H9 (cell line): ENCODE measurements at regions not wholly inside any gene's neighbourhood (a gene's known extent, or its start where the extent isn't known, plus 50 kb on each side); places are given as distances from the start of the nearest gene placed in this dataset.

Experiments used
- DNase-seq: peaks from one replicate; pipeline ENCODE4 v3.0.0-alpha.2; 2017
- H2AFZ ChIP-seq: one replicate; pipeline ENCODE4 v1.6.1; 2013; ENCODE audit warnings: mild to moderate bottlenecking, low read length, control low read depth, moderate library complexity
- H2AK5ac ChIP-seq: 2 replicates; pipeline ENCODE4 v1.6.1; 2013; ENCODE audit warnings: low read length, control low read depth, mixed read lengths; ENCODE audit not compliant: insufficient read length
- H2BK120ac ChIP-seq: one replicate; pipeline ENCODE4 v1.6.1; 2013; ENCODE audit warnings: low read depth, mild to moderate bottlenecking, low read length, control low read depth, inconsistent platforms; ENCODE audit not compliant: poor library complexity, severe bottlenecking
- H2BK12ac ChIP-seq: 2 replicates; pipeline ENCODE4 v1.6.1; 2013; ENCODE audit warnings: low read length, control low read depth, mixed read lengths, low read depth; ENCODE audit not compliant: insufficient read length
- H2BK15ac ChIP-seq: 2 replicates; pipeline ENCODE4 v1.6.1; 2013; ENCODE audit warnings: low read depth, low read length, control low read depth
- H2BK20ac ChIP-seq: one replicate; pipeline ENCODE4 v1.6.1; 2013; ENCODE audit warnings: low read depth, mild to moderate bottlenecking, low read length, control low read depth, inconsistent platforms; ENCODE audit not compliant: poor library complexity, severe bottlenecking
- H2BK5ac ChIP-seq: 2 replicates; pipeline ENCODE4 v1.6.1; 2013; ENCODE audit warnings: low read length, control low read depth, mixed read lengths; ENCODE audit not compliant: insufficient read length
- H3K14ac ChIP-seq: 2 replicates; pipeline ENCODE4 v1.6.1; 2013; ENCODE audit warnings: low read length, control low read depth; ENCODE audit not compliant: insufficient read depth
- H3K18ac ChIP-seq: 2 replicates; pipeline ENCODE4 v1.6.1; 2013; ENCODE audit warnings: low read depth, mild to moderate bottlenecking, mixed read lengths, low read length, control low read depth; ENCODE audit not compliant: insufficient read length
- H3K23ac ChIP-seq: 2 replicates; pipeline ENCODE4 v1.6.1; 2013; ENCODE audit warnings: low read length, control low read depth, mixed read lengths, low read depth; ENCODE audit not compliant: insufficient read length
- H3K23me2 ChIP-seq: 2 replicates; pipeline ENCODE4 v1.6.1; 2013; ENCODE audit warnings: low read depth, mild to moderate bottlenecking, mixed read lengths, low read length, control low read depth; ENCODE audit not compliant: insufficient read length, poor library complexity, severe bottlenecking
- H3K27ac ChIP-seq: 2 replicates; pipeline ENCODE4 v1.5.1; 2013; ENCODE audit warnings: low read length, control low read depth, mixed read lengths, low read depth; ENCODE audit not compliant: insufficient read length
- H3K27me3 ChIP-seq: 2 replicates; pipeline ENCODE4 v1.6.1; 2013; ENCODE audit warnings: low read length, control low read depth, inconsistent platforms; ENCODE audit not compliant: insufficient read depth
- H3K4ac ChIP-seq: 2 replicates; pipeline ENCODE4 v1.6.1; 2013; ENCODE audit warnings: low read depth, mild to moderate bottlenecking, control low read depth, inconsistent platforms, low read length, moderate library complexity
- H3K4me1 ChIP-seq: 2 replicates; pipeline ENCODE4 v1.6.1; 2013; ENCODE audit warnings: low read length, control low read depth, inconsistent platforms; ENCODE audit not compliant: insufficient read depth
- H3K4me2 ChIP-seq: 2 replicates; pipeline ENCODE4 v1.6.1; 2013; ENCODE audit warnings: low read length, control low read depth, mixed read lengths; ENCODE audit not compliant: insufficient read length, insufficient read depth
- H3K56ac ChIP-seq: 2 replicates; pipeline ENCODE4 v1.6.1; 2013; ENCODE audit warnings: low read depth, mild to moderate bottlenecking, mixed read lengths, low read length, control low read depth; ENCODE audit not compliant: insufficient read length
- H3K79me1 ChIP-seq: 2 replicates; pipeline ENCODE4 v1.6.1; 2013; ENCODE audit warnings: low read depth, mild to moderate bottlenecking, moderate library complexity, low read length, control low read depth, inconsistent platforms; ENCODE audit not compliant: insufficient read depth, poor library complexity, severe bottlenecking
- H3K79me2 ChIP-seq: 2 replicates; pipeline ENCODE4 v1.6.1; 2013; ENCODE audit warnings: low read length, control low read depth, inconsistent platforms; ENCODE audit not compliant: insufficient read depth
- H3K9ac ChIP-seq: 2 replicates; pipeline ENCODE4 v1.6.1; 2013; ENCODE audit warnings: low read length, control low read depth, mixed read lengths; ENCODE audit not compliant: insufficient read length; ENCODE audit errors: extremely low read depth
- H3K9me3 ChIP-seq: one replicate; pipeline ENCODE4 v1.6.1; 2013; ENCODE audit warnings: low read depth, low read length, inconsistent platforms; ENCODE audit not compliant: control insufficient read depth
- H3T11ph ChIP-seq: one replicate; pipeline ENCODE4 v1.6.1; 2013; ENCODE audit warnings: mild to moderate bottlenecking, low read length, control low read depth, inconsistent platforms
- H4K20me1 ChIP-seq: one replicate; pipeline ENCODE4 v1.6.1; 2013; ENCODE audit not compliant: control insufficient read depth, insufficient read length, insufficient read depth
- H4K5ac ChIP-seq: 2 replicates; pipeline ENCODE4 v1.6.1; 2013; ENCODE audit warnings: low read depth, mild to moderate bottlenecking, mixed read lengths, low read length, control low read depth; ENCODE audit not compliant: insufficient read length
- H4K8ac ChIP-seq: replicated peaks from 2 replicates; pipeline ENCODE4 v1.6.1; 2013; ENCODE audit warnings: low read length, control low read depth, mixed read lengths, low read depth; ENCODE audit not compliant: insufficient read length
- H4K91ac ChIP-seq: 2 replicates; pipeline ENCODE4 v1.6.1; 2013; ENCODE audit warnings: low read depth, mild to moderate bottlenecking, moderate library complexity, mixed read lengths, low read length, control low read depth; ENCODE audit not compliant: insufficient read length
- H3K27ac Mint-ChIP-seq, 3 experiments: 2 replicates in 2 of 3; 3 replicates in 1 of 3; pipeline ENCODE4 v1.8.0; 2020 to 2021; ENCODE audit warnings: mixed read lengths in 3 of 3, mild to moderate bottlenecking in 1 of 3, moderate library complexity in 1 of 3
- H3K27me3 Mint-ChIP-seq: 2 replicates; pipeline ENCODE4 v1.8.0; 2021; ENCODE audit warnings: low read depth, mild to moderate bottlenecking, moderate library complexity, mixed read lengths
- H3K36me3 Mint-ChIP-seq, 3 experiments: 2 replicates in 2 of 3; 3 replicates in 1 of 3; pipeline ENCODE4 v1.8.0; 2020 to 2021; ENCODE audit warnings: low read depth in 3 of 3, mixed read lengths in 3 of 3; ENCODE audit not compliant: insufficient read depth in 1 of 3
- H3K4me1 Mint-ChIP-seq, 2 experiments: 2 replicates each; pipeline ENCODE4 v1.8.0; 2020; ENCODE audit warnings: mixed read lengths in 2 of 2
- H3K4me3 Mint-ChIP-seq, 2 experiments: 2 replicates in 1 of 2; 3 replicates in 1 of 2; pipeline ENCODE4 v1.8.0; 2020 to 2021; ENCODE audit warnings: mild to moderate bottlenecking in 2 of 2, mixed read lengths in 2 of 2, moderate library complexity in 1 of 2
- H3K9me3 Mint-ChIP-seq, 2 experiments: 2 replicates in 1 of 2; 3 replicates in 1 of 2; pipeline ENCODE4 v1.8.0; 2020; ENCODE audit warnings: mild to moderate bottlenecking in 2 of 2, mixed read lengths in 2 of 2, moderate library complexity in 1 of 2
- WGBS: extraction: QIAGEN DNeasy Blood & Tissue Kit; methylation state at CpG from one replicate; pipeline ENCODE4 v1.1.7; 2013; ENCODE audit warnings: missing lambda C conversion rate, low lambda C conversion rate, mixed read lengths; ENCODE audit not compliant: insufficient read length; ENCODE audit errors: extremely low coverage; 5-methylcytosine and 5-hydroxymethylcytosine counted together
- TF ChIP-seq, protein P1 (sequence below): fragments of 200-600 bp; sonication (generic); conservative IDR thresholded peaks from 3 replicates; pipeline ENCODE4 v1.8.0; 2021; ENCODE audit warnings: antibody characterized with exemption, mild to moderate bottlenecking

DNA sequence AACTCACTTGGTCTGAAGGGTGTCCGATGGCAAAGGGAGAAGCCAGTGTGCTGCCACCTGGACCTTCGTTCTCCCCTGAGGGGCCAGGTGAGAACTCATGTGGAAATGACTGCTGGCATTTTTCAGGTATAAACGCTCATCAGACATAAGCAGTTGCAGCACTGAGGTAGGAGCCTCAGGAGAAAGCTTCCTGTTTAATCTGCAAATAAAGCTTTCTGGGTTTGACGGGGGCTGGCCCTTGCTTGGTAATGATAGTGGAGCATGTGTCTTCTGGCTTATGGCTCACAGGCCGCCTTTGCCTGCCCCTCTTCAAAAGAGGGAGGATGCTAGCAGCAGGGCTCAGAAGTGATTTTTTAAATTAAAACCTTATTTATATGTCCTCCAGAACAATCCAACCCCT is 122.1 kb upstream of the SLC24A3 start:
- Histone ChIP-seq H2AK5ac (no peak overlapping the region), H3K27me3 (no peaks in the 10 kb centered on the region), H2BK120ac (no peak overlapping the region), H3K27ac (no peak overlapping the region), H3K14ac (no peak overlapping the region), H3K4ac (no peak overlapping the region), H3K9me3 (no peaks in the 10 kb centered on the region), H3K18ac (no peak overlapping the region), H3K79me2 (no peaks in the 10 kb centered on the region), H3K4me1 (peaks cover 2% of the 10 kb centered on the region; the same call in 1 of the 2 replicates), H3K4me2 (no peak overlapping the region), H4K8ac (no peak overlapping the region), H3K9ac (no peak overlapping the region), H2BK12ac (no peak overlapping the region), H2BK5ac (no peak overlapping the region), H2AFZ (no peak overlapping the region), H4K20me1 (no peaks in the 10 kb centered on the region), H3K23ac (no peak overlapping the region), H3K56ac (no peak overlapping the region), H2BK20ac (no peak overlapping the region), H3T11ph (no peak overlapping the region), H2BK15ac (no peak overlapping the region), H4K91ac (no peak overlapping the region), H4K5ac (no peak overlapping the region), H3K79me1 (no peaks in the 10 kb centered on the region), H3K23me2 (no peaks in the 10 kb centered on the region)
- Mint-ChIP-seq H3K36me3 (no peaks in the 10 kb centered on the region; a peak in 1 of 7 replicates), H3K9me3 (peaks cover 0 to 6% of the 10 kb centered on the region in 2 experiments; a peak in 2 of 5 replicates), H3K4me3 (no peak overlapping the region), H3K4me1 (peaks cover 3 to 5% of the 10 kb centered on the region in 2 experiments), H3K27me3 (no peaks in the 10 kb centered on the region), H3K27ac (no peak overlapping the region)
- no CpG with 5 or more reads among the region's 5 CpGs for WGBS
- TF ChIP-seq, protein P1, sequence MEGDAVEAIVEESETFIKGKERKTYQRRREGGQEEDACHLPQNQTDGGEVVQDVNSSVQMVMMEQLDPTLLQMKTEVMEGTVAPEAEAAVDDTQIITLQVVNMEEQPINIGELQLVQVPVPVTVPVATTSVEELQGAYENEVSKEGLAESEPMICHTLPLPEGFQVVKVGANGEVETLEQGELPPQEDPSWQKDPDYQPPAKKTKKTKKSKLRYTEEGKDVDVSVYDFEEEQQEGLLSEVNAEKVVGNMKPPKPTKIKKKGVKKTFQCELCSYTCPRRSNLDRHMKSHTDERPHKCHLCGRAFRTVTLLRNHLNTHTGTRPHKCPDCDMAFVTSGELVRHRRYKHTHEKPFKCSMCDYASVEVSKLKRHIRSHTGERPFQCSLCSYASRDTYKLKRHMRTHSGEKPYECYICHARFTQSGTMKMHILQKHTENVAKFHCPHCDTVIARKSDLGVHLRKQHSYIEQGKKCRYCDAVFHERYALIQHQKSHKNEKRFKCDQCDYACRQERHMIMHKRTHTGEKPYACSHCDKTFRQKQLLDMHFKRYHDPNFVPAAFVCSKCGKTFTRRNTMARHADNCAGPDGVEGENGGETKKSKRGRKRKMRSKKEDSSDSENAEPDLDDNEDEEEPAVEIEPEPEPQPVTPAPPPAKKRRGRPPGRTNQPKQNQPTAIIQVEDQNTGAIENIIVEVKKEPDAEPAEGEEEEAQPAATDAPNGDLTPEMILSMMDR, result no peak
- DNase-seq, result no peak
